Choroid plexus epithelial cell (primary cell): ENCODE measurements at regions not wholly inside any gene's neighbourhood (a gene's known extent, or its start where the extent isn't known, plus 50 kb on each side); places are given as distances from the start of the nearest gene placed in this dataset.

Source experiments
- DNase-seq: peaks from one replicate; pipeline ENCODE4 v3.0.0-alpha.2; 2010; ENCODE audit warnings: low read depth
- H3K4me3 ChIP-seq: 2 replicates; pipeline ENCODE4 v1.5.1; 2011; ENCODE audit warnings: low read depth, mild to moderate bottlenecking, control low read depth, low read length, moderate library complexity
- TF ChIP-seq, protein P1 (sequence below): conservative IDR thresholded peaks from 2 replicates; pipeline ENCODE4 v1.5.1; 2011; ENCODE audit warnings: low read depth, mild to moderate bottlenecking, control low read depth, inconsistent platforms, low read length, moderate library complexity

DNA sequence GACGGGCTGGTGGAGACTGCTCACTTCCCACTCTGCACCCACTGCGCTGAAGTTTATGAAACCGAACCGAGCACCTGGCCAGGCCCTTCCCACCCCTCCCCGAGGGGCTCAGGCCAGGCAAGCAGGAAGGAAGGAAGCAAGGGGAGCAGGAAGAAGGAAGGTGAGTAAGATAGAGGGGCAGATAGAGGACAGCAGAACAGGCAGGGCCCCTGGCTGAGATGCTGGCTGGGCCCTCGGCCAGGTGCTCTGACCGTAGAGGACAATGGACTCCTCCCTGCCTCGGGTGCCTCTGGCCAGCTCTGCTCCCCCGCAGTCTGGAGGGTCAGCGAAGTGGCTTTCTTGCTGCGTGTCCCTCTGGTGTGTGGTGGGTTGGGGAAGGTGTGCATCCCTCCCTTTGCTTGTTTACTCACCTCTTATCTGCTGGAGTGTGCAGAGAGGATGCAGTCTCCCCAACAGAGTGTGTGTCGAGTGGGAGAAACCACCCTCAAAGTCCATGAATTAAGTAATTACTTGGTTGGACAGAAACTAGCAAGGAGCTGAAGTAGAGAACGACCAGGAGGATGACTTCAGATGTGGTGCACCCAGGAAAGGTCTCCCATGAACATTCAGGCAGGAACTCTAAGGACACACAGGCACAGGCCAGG is 82.8 kb upstream of the PPP2R2D start:
- no peak for DNase-seq

DNA sequence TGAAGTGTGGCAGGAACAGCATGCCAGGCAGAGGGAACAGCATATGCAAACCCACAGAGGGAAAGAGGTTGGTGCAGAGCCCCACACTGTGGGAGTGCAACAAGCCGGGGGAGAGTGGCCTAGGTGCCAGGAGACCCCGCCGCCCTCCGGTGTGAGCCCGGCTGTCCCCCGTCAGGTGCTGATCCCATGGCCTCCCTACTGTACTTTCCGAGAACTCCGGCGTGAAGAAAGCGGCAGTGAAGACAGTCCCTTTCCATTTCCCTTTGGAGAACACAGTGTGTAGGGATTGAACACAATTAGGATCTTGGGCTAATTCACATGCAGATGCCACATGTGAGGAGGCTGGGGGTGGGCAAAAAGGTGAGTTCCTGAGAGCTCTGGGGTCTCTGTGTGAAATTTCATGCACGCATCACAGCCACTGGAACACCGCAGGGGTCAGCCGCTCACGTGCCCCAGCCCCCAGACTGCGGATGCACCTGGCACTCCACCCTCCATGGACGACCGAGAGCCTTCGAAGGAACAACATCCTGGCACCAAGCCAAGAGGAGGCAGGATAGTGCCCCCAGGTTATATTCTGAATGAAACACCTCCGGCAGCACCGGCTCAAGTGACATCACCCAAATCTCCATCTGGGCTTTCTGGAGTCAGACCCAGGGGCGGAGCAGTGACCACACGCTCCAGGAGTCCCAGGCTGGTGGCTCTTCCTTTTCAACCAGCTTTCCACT is 82.1 kb upstream of the PPP2R2D start:
- no peak for DNase-seq
- TF ChIP-seq, protein P1, sequence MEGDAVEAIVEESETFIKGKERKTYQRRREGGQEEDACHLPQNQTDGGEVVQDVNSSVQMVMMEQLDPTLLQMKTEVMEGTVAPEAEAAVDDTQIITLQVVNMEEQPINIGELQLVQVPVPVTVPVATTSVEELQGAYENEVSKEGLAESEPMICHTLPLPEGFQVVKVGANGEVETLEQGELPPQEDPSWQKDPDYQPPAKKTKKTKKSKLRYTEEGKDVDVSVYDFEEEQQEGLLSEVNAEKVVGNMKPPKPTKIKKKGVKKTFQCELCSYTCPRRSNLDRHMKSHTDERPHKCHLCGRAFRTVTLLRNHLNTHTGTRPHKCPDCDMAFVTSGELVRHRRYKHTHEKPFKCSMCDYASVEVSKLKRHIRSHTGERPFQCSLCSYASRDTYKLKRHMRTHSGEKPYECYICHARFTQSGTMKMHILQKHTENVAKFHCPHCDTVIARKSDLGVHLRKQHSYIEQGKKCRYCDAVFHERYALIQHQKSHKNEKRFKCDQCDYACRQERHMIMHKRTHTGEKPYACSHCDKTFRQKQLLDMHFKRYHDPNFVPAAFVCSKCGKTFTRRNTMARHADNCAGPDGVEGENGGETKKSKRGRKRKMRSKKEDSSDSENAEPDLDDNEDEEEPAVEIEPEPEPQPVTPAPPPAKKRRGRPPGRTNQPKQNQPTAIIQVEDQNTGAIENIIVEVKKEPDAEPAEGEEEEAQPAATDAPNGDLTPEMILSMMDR: no peak

More for the DNA sequence above, 82.8 kb upstream of the PPP2R2D start:
- TF ChIP-seq, protein P1: no peak
- H3K4me3 ChIP-seq: no peak overlapping the region

DNA sequence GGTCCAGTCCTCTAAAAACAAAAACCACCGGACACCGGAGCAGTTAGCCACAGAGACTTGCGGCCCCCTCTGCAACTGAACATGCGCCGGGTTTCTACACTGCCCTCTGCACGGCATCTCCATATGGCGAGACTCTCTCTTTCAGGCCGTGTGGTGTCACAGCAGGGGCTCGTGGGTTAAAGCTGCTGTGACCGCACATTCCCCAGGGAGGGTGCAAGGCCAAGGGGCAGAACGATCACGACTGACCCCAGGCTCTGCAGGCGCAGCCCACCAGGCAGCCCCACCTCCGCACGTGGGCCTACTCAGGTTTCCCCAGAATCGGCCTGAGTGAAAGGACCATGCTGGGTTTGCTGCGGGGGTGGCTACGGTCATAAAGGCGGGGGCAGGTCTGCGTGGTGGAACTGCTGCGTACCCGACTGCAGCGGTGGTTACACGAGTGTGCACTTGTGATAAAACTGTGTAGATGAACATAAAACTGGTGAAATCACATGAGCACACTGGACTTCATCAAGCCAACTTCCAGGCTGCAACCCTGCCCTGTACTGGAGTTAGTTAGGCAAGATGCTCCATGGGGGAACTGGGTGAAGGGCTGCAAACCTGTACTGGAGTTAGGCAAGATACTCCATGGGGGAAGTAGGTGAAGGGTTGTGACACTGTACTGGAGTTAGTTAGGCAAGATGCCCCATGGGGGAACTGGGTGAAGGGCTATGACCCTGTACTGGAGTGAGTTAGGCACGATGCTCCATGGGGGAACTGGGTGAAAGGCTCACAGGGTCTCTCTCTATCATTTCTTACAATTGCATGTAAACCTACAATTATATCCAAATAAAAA is 81.4 kb upstream of the PPP2R2D start:
- H3K4me3 ChIP-seq: no peak overlapping the region
- DNase-seq: no peak
- TF ChIP-seq, protein P1: no peak

More for the DNA sequence above, 82.1 kb upstream of the PPP2R2D start:
- no peak overlapping the region for H3K4me3 ChIP-seq

DNA sequence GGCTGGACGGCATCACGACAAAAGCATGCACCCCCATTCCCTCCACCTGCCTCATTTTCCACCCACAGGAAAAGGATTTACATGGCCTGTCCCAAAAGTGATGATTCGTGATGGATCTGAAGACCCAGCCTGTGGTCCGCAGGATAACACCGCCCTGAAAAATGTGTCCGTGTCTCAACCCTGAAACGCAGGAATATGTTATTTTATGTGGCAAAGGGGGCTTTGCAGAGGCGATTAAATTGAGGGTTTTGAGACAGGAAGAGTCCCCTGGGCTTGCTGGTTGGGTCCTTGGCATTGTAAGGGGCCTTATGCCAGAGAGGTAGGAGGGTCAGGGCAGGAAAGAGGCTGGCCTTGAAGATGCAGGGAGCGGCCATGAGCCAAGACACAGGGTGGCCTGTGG is 80.2 kb upstream of the PPP2R2D start:
- TF ChIP-seq, protein P1: no peak
- DNase-seq: no peak
- H3K4me3 ChIP-seq: no peak overlapping the region

DNA sequence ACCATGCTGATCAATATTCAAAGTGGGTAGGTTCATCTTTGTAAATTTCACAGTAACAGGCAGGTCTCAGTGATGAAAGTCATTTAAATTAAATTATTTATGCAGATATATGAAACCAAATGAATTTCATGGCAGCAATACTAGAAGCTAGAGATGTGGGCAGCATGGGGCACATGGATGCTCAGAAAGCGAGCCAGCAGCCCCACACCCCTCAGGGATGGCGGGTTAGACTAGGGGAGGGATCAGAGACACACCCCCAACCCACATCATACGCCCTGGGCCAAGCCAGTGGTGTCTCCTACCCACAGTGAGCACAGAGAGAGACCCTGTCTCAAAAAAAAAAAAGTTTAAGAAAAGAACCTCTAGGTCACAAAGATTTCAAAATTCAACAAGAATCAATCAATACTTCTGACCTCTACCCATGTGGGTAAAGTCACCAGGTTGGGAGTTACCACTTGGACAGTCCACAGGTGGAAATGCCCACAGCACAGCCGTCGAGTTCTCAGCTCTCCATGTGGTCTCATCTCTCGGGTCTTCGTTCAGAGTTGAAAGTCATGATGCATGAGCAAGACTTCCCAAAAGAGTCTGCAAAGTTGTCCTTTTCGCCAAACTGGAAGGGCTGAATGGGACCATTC is 79.3 kb upstream of the PPP2R2D start:
- TF ChIP-seq, protein P1: no peak
- H3K4me3 ChIP-seq: no peak overlapping the region
- DNase-seq: no peak

DNA sequence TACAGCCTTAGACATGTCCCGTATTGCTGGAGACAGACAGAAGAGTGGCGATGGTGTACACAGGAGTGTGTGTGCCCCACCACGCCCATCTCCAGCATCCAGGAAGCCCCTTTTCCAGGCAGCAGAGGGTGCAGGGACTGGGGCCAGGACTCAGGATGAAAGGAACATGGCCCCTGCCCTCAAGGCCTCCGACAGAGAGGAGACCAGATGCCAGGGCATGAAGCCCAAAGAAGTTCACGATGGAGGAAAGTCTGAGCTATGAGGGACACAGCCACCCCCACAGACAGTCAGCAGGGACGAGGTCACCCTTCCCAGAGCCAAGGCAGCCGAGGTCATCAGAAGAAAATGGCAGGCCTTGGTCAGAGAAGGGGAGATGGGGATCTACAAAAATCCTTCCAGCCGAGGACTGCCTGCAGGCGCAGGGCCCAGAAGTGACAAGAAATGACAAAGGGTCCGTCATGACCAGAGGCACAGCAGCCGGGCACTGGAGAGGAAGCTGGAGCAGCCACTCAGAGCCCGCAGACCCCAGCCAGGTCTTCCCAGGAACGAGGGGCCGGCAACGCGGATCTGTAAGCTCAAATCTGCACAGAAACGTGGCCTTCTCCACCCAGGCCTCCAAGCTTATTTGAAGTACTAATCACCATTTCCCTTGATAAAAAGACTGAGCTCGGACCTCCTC is 78.7 kb upstream of the PPP2R2D start:
- H3K4me3 ChIP-seq: no peak overlapping the region
- TF ChIP-seq, protein P1: no peak
- DNase-seq: no peak
